Breast epithelium (tissue), 3 donors: ENCODE measurements at regions not wholly inside any gene's neighbourhood (a gene's known extent, or its start where the extent isn't known, plus 50 kb on each side); places are given as distances from the start of the nearest gene placed in this dataset.

Experiments
- CTCF ChIP-seq, 3 donors: fragments of 450-650 bp; IDR thresholded peaks; one replicate each; pipeline ENCODE4 v1.5.1; 2016 to 2017; ENCODE audit warnings: antibody characterized with exemption in 3 of 3, mild to moderate bottlenecking in 3 of 3, moderate library complexity in 3 of 3
- POLR2AphosphoS5 ChIP-seq, 3 donors: sonication (generic); formaldehyde crosslinking; IDR thresholded peaks; one replicate each; pipeline ENCODE4 v1.6.1; 2017; ENCODE audit warnings: antibody characterized with exemption in 3 of 3

GRCh38 chr7:126202177-126202576 lies 1050.6 kb downstream of the GRM8 start:
- TF ChIP-seq CTCF (IDR thresholded peaks at IDR 0.05) = no peak
- no peak for TF ChIP-seq POLR2AphosphoS5 (IDR thresholded peaks at IDR 0.05)
